Trophoblast cell (in vitro differentiated cells and primary cell): ENCODE measurements at regions not wholly inside any gene's neighbourhood (a gene's known extent, or its start where the extent isn't known, plus 50 kb on each side); places are given as distances from the start of the nearest gene placed in this dataset.

Source experiments
- DNase-seq, 2 donors: peaks; one replicate each; pipeline ENCODE4 v3.0.0-alpha.2; 2016
- H2AFZ ChIP-seq: 2 replicates; pipeline ENCODE4 v1.6.1; 2013; ENCODE audit warnings: low read length, moderate library complexity, mild to moderate bottlenecking; ENCODE audit not compliant: insufficient read depth, poor library complexity
- H2AK5ac ChIP-seq: 2 replicates; pipeline ENCODE4 v1.6.1; 2013; ENCODE audit warnings: mild to moderate bottlenecking, low read length
- H2BK120ac ChIP-seq: 2 replicates; pipeline ENCODE4 v1.6.1; 2013; ENCODE audit warnings: low read length, mild to moderate bottlenecking, moderate library complexity; ENCODE audit not compliant: insufficient read depth, poor library complexity
- H2BK12ac ChIP-seq: 2 replicates; pipeline ENCODE4 v1.6.1; 2013; ENCODE audit warnings: mild to moderate bottlenecking, low read length, moderate library complexity
- H2BK5ac ChIP-seq: 2 replicates; pipeline ENCODE4 v1.6.1; 2013; ENCODE audit warnings: low read length, low read depth, moderate library complexity, mild to moderate bottlenecking; ENCODE audit not compliant: poor library complexity
- H3K14ac ChIP-seq: 2 replicates; pipeline ENCODE4 v1.6.1; 2013; ENCODE audit warnings: mild to moderate bottlenecking, low read length
- H3K18ac ChIP-seq: 2 replicates; pipeline ENCODE4 v1.6.1; 2013; ENCODE audit warnings: mild to moderate bottlenecking, low read length
- H3K23ac ChIP-seq: 2 replicates; pipeline ENCODE4 v1.6.1; 2013; ENCODE audit warnings: low read length
- H3K27ac ChIP-seq: 2 replicates; pipeline ENCODE4 v1.5.1; 2013; ENCODE audit warnings: low read depth, mild to moderate bottlenecking, inconsistent platforms, low read length, moderate library complexity
- H3K27me3 ChIP-seq: 2 replicates; pipeline ENCODE4 v1.6.1; 2013; ENCODE audit warnings: inconsistent platforms, mild to moderate bottlenecking, low read length, moderate library complexity; ENCODE audit not compliant: insufficient read depth
- H3K36me3 ChIP-seq, 2 experiments: 1 replicate in 1 of 2; 2 replicates in 1 of 2; pipeline ENCODE4 v1.6.1; 2013; ENCODE audit warnings: low read length in 2 of 2, mild to moderate bottlenecking in 2 of 2, moderate library complexity in 1 of 2; ENCODE audit not compliant: insufficient read depth in 2 of 2, control insufficient read depth in 1 of 2
- H3K4ac ChIP-seq: 2 replicates; pipeline ENCODE4 v1.6.1; 2013; ENCODE audit warnings: low read depth, mild to moderate bottlenecking, low read length, moderate library complexity
- H3K4me1 ChIP-seq, 2 experiments: 1 replicate in 1 of 2; 2 replicates in 1 of 2; pipeline ENCODE4 v1.6.1; 2013; ENCODE audit warnings: low read length in 2 of 2, mild to moderate bottlenecking in 2 of 2, moderate library complexity in 1 of 2; ENCODE audit not compliant: insufficient read depth in 2 of 2, control insufficient read depth in 1 of 2
- H3K4me2 ChIP-seq: 2 replicates; pipeline ENCODE4 v1.6.1; 2013; ENCODE audit warnings: inconsistent platforms, mild to moderate bottlenecking, low read length, moderate library complexity
- H3K4me3 ChIP-seq: 2 replicates; pipeline ENCODE4 v1.5.1; 2013; ENCODE audit warnings: mild to moderate bottlenecking, low read depth, low read length, inconsistent platforms
- H3K79me1 ChIP-seq: one replicate; pipeline ENCODE4 v1.6.1; 2013; ENCODE audit warnings: low read length
- H3K79me2 ChIP-seq: 2 replicates; pipeline ENCODE4 v1.6.1; 2013; ENCODE audit warnings: low read length, mild to moderate bottlenecking; ENCODE audit not compliant: control insufficient read depth, insufficient read depth, poor library complexity
- H3K9ac ChIP-seq: 2 replicates; pipeline ENCODE4 v1.6.1; 2013; ENCODE audit warnings: mild to moderate bottlenecking, low read length
- H3K9me3 ChIP-seq: 2 replicates; pipeline ENCODE4 v1.6.1; 2013; ENCODE audit warnings: low read depth, mild to moderate bottlenecking, control low read depth, inconsistent platforms, low read length; ENCODE audit not compliant: insufficient read depth
- H4K12ac ChIP-seq: 2 replicates; pipeline ENCODE4 v1.6.1; 2013; ENCODE audit warnings: low read depth, mild to moderate bottlenecking, low read length, moderate library complexity
- H4K8ac ChIP-seq: 2 replicates; pipeline ENCODE4 v1.6.1; 2013; ENCODE audit warnings: low read depth, mild to moderate bottlenecking, low read length, moderate library complexity
- H4K91ac ChIP-seq: one replicate; pipeline ENCODE4 v1.6.1; 2013; ENCODE audit warnings: low read depth, mild to moderate bottlenecking, low read length, moderate library complexity
- WGBS: extraction: QIAGEN DNeasy Blood & Tissue Kit; methylation state at CpG from one replicate; pipeline ENCODE4 v1.1.7; 2013; ENCODE audit warnings: missing lambda C conversion rate; ENCODE audit not compliant: insufficient read length, insufficient coverage; ENCODE audit errors: extremely low coverage; 5-methylcytosine and 5-hydroxymethylcytosine counted together

DNA sequence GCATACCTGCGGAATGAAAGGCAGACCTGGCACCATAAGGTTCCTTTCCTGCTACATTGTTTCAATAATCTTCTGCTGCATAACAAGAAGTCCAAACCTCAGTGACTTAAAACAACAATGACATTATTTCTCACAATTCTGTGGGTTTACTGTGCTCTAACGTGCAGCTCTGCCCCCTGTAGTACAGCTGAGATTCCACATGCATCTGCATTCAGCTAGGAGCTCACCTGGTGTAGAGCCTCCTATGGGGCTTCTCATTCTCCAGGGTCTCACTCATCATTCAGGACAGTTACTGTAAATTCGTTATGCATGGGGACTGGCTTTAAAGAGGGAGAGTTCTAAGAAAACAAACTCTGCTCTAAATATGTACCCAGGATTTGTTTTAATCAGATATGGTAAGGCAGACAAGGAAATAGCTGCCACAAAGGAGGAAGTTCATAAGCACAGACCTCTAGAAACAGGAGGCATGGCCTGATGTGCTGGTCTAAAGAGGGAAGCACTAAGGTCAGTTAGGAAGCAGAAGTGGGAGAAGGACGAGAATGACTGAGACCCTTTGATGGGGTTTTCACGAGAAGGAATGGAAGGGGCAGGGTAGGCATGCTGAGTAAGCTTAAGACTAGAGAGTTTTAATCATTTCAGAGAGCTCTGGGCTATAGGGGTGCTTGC is 347.0 kb downstream of the NEK10 start:
- H4K8ac ChIP-seq, result no peak overlapping the region
- no CpG with 5 or more reads among the region's 5 CpGs for WGBS

DNA sequence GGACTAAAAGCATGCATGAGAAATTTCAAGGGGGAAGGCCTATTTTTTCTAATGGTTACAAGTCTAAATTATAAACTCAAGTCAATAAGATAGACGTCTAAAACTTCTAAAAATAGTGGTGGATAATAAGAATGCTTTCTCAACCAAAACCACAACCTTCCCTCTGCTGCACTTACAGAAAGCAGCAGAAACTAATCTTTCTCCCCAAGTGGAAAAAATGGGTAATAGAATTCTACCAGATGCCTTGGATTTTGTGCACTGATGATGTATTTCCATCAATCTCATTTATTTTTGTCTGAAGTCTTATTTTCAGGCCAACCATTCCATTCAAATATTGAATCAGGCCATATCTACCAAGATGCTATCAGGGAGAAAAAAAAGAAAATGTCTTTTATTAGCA is 344.7 kb downstream of the NEK10 start:
- no peak overlapping the region for H3K23ac ChIP-seq
- H2AK5ac ChIP-seq, result no peak overlapping the region
- no peak overlapping the region for H3K18ac ChIP-seq
- no CpG with 5 or more reads among the region's 1 CpG for WGBS
- no peaks in the 10 kb centered on the region for H3K4me1 ChIP-seq
- H3K79me2 ChIP-seq, result no peaks in the 10 kb centered on the region
- H3K4ac ChIP-seq, result no peak overlapping the region
- no peak overlapping the region for H2BK5ac ChIP-seq
- H3K79me1 ChIP-seq, result no peaks in the 10 kb centered on the region
- H3K9ac ChIP-seq, result no peak overlapping the region
- H2AFZ ChIP-seq, result no peak overlapping the region
- no peak overlapping the region for H2BK120ac ChIP-seq
- no peaks in the 10 kb centered on the region for H3K27me3 ChIP-seq
- H2BK12ac ChIP-seq, result no peak overlapping the region
- H3K4me2 ChIP-seq, result no peak overlapping the region
- H3K14ac ChIP-seq, result no peak overlapping the region
- DNase-seq, result no peak
- H4K12ac ChIP-seq, result no peak overlapping the region
- no peaks in the 10 kb centered on the region for H3K9me3 ChIP-seq
- no peaks in the 10 kb centered on the region for H3K36me3 ChIP-seq
- H4K91ac ChIP-seq, result no peak overlapping the region
- no peak overlapping the region for H3K27ac ChIP-seq
- no peak overlapping the region for H3K4me3 ChIP-seq
- H4K8ac ChIP-seq, result no peak overlapping the region

More for the DNA sequence above, 347.0 kb downstream of the NEK10 start:
- H3K18ac ChIP-seq, result no peak overlapping the region
- no peak overlapping the region for H3K14ac ChIP-seq
- no peak overlapping the region for H2BK12ac ChIP-seq
- H3K4me3 ChIP-seq, result no peak overlapping the region
- no peak overlapping the region for H2BK120ac ChIP-seq
- H3K27ac ChIP-seq, result no peak overlapping the region
- no peaks in the 10 kb centered on the region for H3K36me3 ChIP-seq
- H3K4me2 ChIP-seq, result no peak overlapping the region
- no peak overlapping the region for H2BK5ac ChIP-seq
- H4K12ac ChIP-seq, result no peak overlapping the region
- H3K27me3 ChIP-seq, result no peaks in the 10 kb centered on the region
- no peak overlapping the region for H3K9ac ChIP-seq
- no peaks in the 10 kb centered on the region for H3K4me1 ChIP-seq
- H3K9me3 ChIP-seq, result no peaks in the 10 kb centered on the region
- no peak overlapping the region for H2AFZ ChIP-seq
- H2AK5ac ChIP-seq, result no peak overlapping the region
- no peak overlapping the region for H4K91ac ChIP-seq
- DNase-seq, result no peak
- H3K79me2 ChIP-seq, result no peaks in the 10 kb centered on the region
- no peak overlapping the region for H3K23ac ChIP-seq
- no peak overlapping the region for H3K4ac ChIP-seq
- no peaks in the 10 kb centered on the region for H3K79me1 ChIP-seq

DNA sequence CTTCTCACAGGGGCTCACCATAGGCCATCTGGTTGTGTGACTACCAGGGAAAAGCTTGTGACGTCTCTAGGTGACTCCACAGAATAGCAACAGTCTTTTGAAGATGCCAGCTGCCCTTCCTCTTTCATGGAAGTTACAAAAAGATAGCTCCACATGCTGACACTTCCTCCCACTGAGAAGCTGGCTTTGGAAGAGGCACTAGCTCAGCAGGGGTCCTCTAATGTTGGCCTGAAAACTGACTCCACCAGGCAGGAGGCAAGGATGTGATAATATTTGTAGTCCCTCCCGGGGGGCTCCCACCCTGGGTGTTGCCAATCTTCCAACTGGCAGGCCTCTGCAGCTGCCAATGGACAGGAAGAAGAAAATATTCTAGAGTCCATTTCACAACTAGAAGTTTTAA is 343.5 kb downstream of the NEK10 start:
- Histone ChIP-seq H3K79me2 (no peaks in the 10 kb centered on the region), H3K14ac (no peak overlapping the region), H3K36me3 (no peaks in the 10 kb centered on the region), H2BK5ac (no peak overlapping the region), H3K27ac (no peak overlapping the region), H3K4me2 (no peak overlapping the region), H3K4me3 (no peak overlapping the region), H2BK12ac (no peak overlapping the region), H3K27me3 (no peaks in the 10 kb centered on the region), H2AK5ac (no peak overlapping the region), H2BK120ac (no peak overlapping the region), H4K91ac (no peak overlapping the region), H2AFZ (no peak overlapping the region), H4K8ac (no peak overlapping the region), H3K18ac (no peak overlapping the region), H4K12ac (no peak overlapping the region), H3K9me3 (no peaks in the 10 kb centered on the region), H3K23ac (no peak overlapping the region), H3K9ac (no peak overlapping the region), H3K4me1 (no peaks in the 10 kb centered on the region), H3K4ac (no peak overlapping the region), H3K79me1 (no peaks in the 10 kb centered on the region)
- WGBS, result no CpG with 5 or more reads among the region's 2 CpGs
- no peak for DNase-seq

DNA sequence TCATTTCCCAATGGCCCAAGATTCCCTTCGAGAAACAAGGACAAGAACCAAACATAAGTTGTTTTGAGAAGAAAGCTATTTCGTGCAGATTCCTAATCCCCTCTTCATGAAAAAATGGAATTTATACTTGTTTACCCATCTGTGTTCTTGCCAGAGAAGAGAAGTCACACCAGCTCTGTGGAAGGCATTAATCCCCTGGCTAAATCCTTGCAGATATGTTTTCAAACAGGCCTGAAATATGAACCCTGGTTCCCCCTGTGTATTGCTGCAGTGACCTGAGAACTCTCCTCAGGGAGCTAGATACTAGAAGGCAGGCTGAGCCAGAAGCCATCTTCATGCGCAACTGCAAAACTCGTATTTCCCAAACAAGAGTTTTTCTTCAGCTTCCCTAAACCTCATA is 337.7 kb downstream of the NEK10 start:
- no peak overlapping the region for H3K18ac ChIP-seq
- H3K4me3 ChIP-seq, result no peak overlapping the region
- H3K36me3 ChIP-seq, result no peaks in the 10 kb centered on the region
- H3K4me1 ChIP-seq, result no peaks in the 10 kb centered on the region
- no peak overlapping the region for H4K91ac ChIP-seq
- no peak overlapping the region for H2BK12ac ChIP-seq
- no peak overlapping the region for H4K8ac ChIP-seq
- H2AFZ ChIP-seq, result no peak overlapping the region
- no CpG with 5 or more reads among the region's 4 CpGs for WGBS
- no peak overlapping the region for H3K23ac ChIP-seq
- no peak overlapping the region for H3K27ac ChIP-seq
- no peaks in the 10 kb centered on the region for H3K27me3 ChIP-seq
- no peaks in the 10 kb centered on the region for H3K9me3 ChIP-seq
- no peaks in the 10 kb centered on the region for H3K79me1 ChIP-seq
- H3K9ac ChIP-seq, result no peak overlapping the region
- no peak overlapping the region for H3K4me2 ChIP-seq
- no peak for DNase-seq
- no peaks in the 10 kb centered on the region for H3K79me2 ChIP-seq
- H4K12ac ChIP-seq, result no peak overlapping the region
- no peak overlapping the region for H2BK120ac ChIP-seq
- H3K4ac ChIP-seq, result no peak overlapping the region
- no peak overlapping the region for H3K14ac ChIP-seq
- H2BK5ac ChIP-seq, result no peak overlapping the region
- no peak overlapping the region for H2AK5ac ChIP-seq
